ENCODE measurements at regions not wholly inside any gene's neighbourhood (a gene's known extent, or its start where the extent isn't known, plus 50 kb on each side); places are given as distances from the start of the nearest gene placed in this dataset.

GRCh38 chr10:24115403-24115802, 93.5 kb upstream of the KIAA1217 start:
- no peak for DNase-seq (ENCODE audit: low read depth in 2 of 2)

- DNase-seq (ENCODE audit: low read depth in 2 of 2), result no peak
These were observed 90.7 kb upstream of the KIAA1217 start for GRCh38 chr10:24118246-24118645.

GRCh38 chr10:24119896-24120295, 89.0 kb upstream of the KIAA1217 start:
- DNase-seq (ENCODE audit: low read depth in 2 of 2), result no peak

GRCh38 chr10:24120646-24121045, 88.3 kb upstream of the KIAA1217 start:
- no peak for DNase-seq (ENCODE audit: low read depth in 2 of 2)

- DNase-seq (ENCODE audit: low read depth in 2 of 2), result no peak
These were observed 81.4 kb upstream of the KIAA1217 start for GRCh38 chr10:24127516-24127915.

- DNase-seq (ENCODE audit: low read depth in 2 of 2), result no peak
These were observed 80.7 kb upstream of the KIAA1217 start for GRCh38 chr10:24128066-24128730.

GRCh38 chr10:24132741-24133140, 76.2 kb upstream of the KIAA1217 start:
- DNase-seq (ENCODE audit: low read depth in 2 of 2), result no peak

- no peak for DNase-seq (ENCODE audit: low read depth in 2 of 2)
These were observed 75.1 kb upstream of the KIAA1217 start for GRCh38 chr10:24133835-24134234.

- DNase-seq (ENCODE audit: low read depth in 2 of 2), result no peak
These were observed 72.9 kb upstream of the KIAA1217 start for GRCh38 chr10:24136070-24136469.

GRCh38 chr10:24147321-24147720, 61.6 kb upstream of the KIAA1217 start:
- DNase-seq (ENCODE audit: low read depth in 2 of 2), result no peak

- DNase-seq (ENCODE audit: low read depth in 2 of 2), result no peak
These were observed 59.3 kb upstream of the KIAA1217 start for GRCh38 chr10:24149640-24150039.

GRCh38 chr10:24150853-24151252, 58.1 kb upstream of the KIAA1217 start:
- no peak for DNase-seq (ENCODE audit: low read depth in 2 of 2)

- DNase-seq (ENCODE audit: low read depth in 2 of 2), result no peak
These were observed 56.7 kb upstream of the KIAA1217 start for GRCh38 chr10:24152270-24152669.

- DNase-seq (ENCODE audit: low read depth in 2 of 2), result no peak
These were observed 55.9 kb upstream of the KIAA1217 start for GRCh38 chr10:24153031-24153430.

GRCh38 chr10:24153537-24153936, 55.4 kb upstream of the KIAA1217 start:
- DNase-seq (ENCODE audit: low read depth in 2 of 2), result no peak

- DNase-seq (ENCODE audit: low read depth in 2 of 2), result no peak
These were observed 52.3 kb upstream of the KIAA1217 start for GRCh38 chr10:24156686-24157085.

GRCh38 chr10:24157567-24157966, 51.4 kb upstream of the KIAA1217 start:
- DNase-seq (ENCODE audit: low read depth in 2 of 2), result no peak

All from stimulated activated CD8-positive, alpha-beta memory T cell treated with anti-CD3 and anti-CD28 coated beads, Interleukin-2, amount 100 ng/mL, for 48 hours (primary cell).